Stimulated activated CD4-positive, alpha-beta T cell treated with anti-CD3 and anti-CD28 coated beads, Interleukin-12 subunit alpha, Interleukin-12 subunit beta, amount 100 ng/mL, for 24 hours (primary cell): ENCODE measurements at regions not wholly inside any gene's neighbourhood (a gene's known extent, or its start where the extent isn't known, plus 50 kb on each side); places are given as distances from the start of the nearest gene placed in this dataset.
"Not testable (repeated sequence)": the region's sequence is repeated elsewhere in the genome, so short reads cannot be mapped to it uniquely, and the experiment has no call there.

ENCODE experiments used
- DNase-seq, 2 experiments: peaks; one replicate each; pipeline ENCODE4 v3.0.0-alpha.2; 2020; ENCODE audit warnings: low read depth in 2 of 2

DNA sequence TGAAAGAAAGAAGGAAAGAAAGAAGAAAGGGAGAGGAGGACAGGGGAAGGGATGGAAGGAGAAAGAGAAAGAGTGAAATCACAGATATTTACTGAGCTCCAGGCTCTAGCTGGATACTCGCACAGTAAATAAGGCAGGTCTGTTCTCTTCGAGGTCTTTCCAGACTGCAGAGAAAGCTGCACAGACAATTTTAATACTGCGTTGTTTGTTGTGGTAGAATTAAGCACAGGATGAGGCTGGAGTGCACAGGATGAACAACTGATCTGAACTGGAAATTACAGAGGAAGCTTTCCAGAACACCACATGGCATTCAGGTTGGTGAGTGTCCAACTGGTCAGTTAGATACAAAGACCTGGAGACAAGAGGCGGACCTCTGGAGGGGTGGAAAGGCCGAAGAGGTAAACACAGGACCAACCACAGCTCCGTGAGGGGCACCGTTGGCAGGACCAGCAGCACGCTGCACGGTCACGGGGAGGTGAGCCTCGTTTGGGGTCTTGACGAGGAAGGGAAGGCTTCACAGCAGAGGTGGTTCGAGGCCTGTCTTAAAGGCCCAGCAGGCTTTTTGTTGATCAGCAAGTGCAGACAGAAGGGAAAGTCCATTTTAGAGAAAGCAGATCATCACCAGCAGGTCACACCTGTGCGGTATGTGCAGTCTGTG is 121.7 kb downstream of the ATP6V0E2 start:
- DNase-seq, result not testable (repeated sequence)

DNA sequence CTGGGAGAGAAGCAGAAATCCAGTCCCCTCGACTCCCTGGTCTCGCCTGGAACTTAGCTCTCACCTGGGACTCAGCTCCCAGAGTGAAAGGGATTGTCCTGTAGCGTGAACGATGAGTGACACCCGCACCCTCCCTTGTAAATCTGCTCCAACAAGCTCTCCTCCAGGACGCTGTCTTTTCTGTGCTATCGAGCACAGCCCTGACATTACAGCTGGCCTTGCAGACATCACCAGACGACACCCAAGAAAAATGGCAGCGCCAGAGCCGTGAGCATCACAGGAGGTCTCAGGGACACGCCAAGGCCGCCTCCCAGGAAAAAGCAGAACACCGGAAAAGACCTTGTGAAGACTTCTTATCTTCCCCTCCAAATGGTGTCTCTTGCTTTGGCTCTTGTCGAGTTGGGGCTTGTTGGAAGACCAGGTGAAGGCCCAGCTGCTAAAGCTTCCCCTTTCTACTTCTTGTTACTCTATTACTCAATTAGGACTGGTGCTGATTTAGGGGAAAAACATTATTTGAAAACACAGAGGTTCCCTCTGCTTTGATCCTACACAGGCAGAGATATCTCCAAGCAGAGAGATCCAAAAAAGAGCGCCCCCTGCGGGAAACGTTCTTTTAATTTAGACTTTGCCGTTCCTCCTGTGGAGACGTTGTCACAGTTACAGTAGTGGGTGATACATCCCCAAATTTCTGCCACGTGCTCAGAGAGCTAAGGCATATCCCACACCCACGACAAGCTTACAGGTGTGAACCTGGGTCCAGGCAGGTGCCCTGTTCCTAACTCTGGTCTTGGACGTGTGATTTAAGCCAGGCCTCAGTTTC is 127.2 kb downstream of the ATP6V0E2 start:
- peak in 1 of 2 experiments; percentile 10 for DNase-seq

DNA sequence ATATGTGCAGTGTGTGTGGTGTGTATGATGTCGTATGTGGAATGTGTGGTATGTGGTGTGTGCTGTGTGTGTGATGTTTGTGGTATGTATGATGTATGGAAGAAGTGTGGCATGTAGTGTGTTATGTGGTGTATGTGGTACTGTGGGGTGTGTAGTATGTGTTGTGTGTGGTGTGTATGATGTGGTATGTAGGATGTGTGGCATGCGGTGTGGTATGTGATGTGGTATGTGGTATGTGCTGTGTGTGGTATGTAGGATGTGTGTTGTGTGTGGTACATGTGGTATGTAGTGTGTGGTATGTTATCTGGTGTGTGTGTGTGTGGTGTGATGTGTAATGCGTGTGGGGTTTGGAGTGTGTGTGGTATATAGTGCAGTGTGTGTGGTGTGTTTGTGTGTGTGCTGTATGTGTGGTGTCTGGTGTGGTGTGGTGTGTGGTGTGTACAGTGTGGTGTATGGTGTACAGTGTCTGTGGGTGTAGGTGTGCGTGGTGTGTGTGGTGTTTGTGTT is 129.6 kb downstream of the ATP6V0E2 start:
- no peak for DNase-seq

DNA sequence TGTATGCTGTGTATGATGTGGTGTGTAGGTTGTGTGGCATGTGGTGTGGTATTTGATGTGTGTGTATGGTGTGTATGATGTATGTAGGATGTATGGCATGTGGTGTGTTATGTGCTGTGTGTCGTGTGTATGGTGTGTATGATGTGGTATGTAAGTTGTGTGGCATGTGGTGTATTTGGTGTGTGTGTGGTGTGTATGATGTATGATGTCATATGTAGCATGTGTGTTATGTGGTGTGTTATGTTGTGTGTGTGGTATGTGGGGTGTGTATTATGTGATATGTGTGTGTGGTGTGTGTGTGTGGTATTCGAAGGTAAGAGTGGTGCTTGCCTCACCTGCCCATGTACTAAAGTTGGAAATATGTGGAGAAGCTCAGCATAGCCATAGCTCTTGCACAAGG is 130.2 kb downstream of the ATP6V0E2 start:
- DNase-seq, result not testable (repeated sequence)

DNA sequence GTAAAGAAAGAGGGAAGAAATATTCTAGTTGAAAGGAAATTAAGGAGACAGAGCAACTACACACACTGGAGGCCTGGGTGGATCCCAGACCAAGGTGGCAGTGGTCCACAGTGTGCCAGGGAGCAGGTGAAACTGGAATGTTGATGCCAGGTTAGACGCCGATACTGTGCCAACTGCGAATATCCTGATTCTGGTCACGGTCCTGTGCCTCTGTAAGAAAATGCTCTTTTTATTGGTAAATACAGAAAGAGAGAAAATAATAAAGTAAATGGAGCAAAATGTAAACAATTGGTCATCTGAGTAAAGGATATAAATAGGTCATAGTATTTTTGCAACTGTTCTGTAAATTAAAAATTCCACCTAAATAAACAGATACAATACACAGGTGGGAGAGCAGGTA is 131.1 kb downstream of the ATP6V0E2 start:
- DNase-seq, result not testable (repeated sequence)

DNA sequence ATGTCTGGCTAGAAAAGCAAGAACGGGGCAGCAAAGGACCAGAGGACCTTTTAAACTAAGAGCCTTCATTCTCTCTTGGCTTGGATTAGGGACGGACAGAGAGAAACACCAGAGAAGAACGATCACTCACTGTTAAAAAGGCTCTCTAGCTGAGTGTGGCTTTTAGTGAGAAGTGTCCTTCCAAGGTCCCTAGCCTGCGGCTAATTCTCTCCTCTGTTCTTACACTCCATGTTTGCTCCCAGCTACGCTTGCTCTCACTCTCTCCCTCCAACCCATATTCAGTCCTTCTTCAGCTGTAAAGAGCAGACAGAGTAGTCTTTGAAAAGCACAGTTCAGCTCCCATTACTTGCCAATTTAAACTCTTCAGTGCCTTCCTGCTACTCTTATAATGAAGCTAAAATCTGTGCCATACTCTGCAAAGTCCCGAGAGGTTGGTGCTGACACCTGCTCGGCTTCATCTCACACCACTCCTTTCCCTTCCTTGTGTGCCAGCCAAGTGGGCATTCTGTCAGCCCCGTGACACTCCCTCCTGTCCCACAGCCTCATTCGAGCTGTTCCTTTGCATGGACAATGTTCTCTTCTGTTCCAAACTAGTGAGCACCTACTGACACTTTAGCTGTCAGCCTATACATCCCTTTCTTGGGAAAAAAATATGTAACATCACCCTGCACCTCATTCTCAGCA is 136.0 kb downstream of the ATP6V0E2 start:
- not testable (repeated sequence) for DNase-seq

DNA sequence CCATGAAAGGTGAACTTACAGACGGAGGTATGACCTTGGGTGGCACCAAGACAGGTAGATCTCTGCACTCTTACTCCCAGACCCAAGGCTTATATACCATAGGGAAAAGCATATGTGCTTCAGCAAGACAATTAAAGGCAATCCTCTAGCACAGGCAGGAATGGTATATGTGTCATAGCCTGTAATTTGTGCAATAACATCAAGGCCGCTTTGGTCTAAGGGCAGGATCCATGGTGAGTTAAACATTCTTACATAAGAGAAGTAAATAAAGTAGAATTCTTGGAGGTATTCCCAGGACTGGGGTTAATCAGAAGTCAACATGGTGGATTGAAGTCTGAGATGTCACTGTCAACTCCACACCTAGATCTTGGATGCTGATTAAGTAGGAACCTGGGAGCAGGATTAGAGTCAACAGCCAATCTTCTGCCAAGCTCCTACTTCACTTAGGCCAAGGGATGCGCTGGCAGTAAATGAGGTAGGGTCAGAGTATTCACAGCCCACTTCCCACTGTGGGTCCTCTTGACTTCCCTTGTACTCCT is 143.0 kb downstream of the ATP6V0E2 start:
- DNase-seq, result not testable (repeated sequence)

DNA sequence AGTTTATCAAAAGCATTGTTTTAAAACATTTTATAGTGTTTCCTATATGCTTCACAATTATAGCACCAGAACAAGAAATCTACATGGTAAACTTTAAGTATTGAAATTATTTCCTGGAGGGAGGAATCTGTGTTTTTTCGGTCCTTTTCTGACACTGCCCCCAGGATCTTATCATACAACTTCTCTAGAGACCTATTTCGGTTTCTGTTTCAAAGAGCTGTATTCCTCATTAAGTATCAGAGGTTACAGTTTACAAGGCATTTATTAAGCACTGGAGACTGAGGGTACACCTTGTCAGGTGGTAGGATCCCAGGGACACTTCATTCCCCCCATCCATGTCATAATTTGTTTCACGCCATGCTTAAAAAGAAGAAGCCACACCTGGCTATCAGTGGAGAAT is 146.4 kb downstream of the ATP6V0E2 start:
- DNase-seq, result not testable (repeated sequence)

DNA sequence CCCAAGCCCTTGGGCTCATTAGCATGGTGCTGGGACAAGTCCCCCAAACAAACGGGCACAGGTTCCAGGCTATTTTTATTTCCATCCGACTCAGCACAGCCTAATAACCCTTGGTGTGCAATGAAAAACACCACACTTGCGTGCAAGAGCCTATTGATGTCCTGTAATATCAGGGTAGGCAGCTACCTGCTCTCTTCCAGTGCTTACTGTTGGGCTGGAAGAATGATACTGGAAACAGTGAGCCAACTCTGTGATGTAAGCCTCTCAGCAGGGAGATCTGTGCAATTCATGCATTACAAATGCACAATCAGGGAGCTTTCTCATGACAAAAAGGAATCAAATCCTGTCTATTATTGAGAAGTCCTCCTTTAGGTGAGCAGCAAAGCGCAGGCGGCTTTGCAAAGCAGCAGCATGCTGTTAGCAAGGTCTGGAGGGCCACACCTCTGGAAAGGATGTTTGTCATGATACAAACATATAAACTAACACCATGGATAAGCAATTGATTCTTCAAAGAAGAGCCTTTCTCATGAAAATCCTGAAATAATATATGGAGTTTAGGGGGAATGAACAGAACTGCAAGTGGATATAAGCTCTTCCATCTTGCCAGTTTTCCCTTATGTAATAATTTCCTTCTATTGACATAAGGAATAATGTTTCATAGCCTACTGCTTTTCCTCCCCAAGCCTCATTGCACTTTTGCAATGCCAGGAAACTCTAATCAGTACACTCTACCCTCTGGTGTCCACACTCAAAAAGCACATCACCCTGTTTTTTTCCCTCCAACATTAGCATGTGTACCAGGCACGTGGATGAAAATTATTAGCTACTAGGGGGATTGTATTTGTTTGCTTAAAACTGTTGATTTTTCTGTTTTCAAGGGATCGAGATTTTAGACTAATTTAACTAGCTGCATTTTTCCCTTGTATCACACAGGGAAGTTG is 151.1 kb downstream of the ATP6V0E2 start:
- not testable (repeated sequence) for DNase-seq

DNA sequence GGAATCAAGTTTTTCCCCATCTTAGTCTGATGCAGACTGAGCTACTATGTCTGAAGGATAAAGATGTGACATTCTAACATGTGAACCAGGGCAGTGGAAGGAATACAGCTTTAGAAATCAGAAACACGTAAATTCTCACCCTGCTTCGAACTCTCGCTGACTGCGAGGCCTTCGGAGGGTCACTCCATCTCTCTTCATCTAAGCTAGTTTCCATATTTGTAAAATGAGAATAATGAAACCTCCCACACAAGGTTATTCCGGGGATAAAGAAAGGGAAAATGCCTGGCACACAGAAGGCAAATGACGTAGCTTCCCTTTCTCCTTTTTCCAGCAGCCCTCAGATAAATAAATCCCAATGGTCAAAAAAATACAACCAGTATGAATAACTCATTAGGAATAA is 152.0 kb downstream of the ATP6V0E2 start:
- not testable (repeated sequence) for DNase-seq

DNA sequence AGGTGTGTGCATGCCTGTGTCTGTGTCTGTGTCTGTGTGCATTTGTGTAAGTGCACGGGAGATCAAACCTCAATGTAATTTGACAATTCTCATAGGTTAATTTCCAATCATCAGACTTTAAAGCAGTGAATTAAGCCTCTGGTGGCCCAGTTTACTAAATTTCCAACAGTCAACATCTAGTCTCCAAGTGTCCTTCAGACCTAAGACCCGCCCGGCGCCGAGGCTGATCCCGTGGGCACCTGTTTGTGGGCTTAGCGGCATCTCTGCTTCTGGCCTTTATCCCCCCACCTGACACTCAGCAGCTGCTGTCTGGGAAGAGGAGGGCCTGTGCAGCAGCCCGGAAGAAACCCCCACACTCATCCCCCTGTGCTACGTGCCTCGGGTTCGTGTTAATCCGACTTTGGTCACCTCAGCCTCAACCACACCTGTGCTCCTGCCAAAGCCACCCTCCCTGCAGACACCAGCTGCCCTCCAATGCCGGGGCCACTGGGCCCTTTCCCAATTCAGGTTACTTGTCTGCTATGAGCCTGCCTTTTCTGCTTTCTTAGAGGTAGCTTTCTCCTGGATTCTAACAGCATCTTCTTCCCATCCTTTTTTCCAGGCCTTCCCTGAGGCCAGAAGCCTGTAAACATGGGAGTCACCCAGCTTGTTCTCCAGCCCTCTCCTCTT is 154.7 kb downstream of the ATP6V0E2 start:
- not testable (repeated sequence) for DNase-seq

DNA sequence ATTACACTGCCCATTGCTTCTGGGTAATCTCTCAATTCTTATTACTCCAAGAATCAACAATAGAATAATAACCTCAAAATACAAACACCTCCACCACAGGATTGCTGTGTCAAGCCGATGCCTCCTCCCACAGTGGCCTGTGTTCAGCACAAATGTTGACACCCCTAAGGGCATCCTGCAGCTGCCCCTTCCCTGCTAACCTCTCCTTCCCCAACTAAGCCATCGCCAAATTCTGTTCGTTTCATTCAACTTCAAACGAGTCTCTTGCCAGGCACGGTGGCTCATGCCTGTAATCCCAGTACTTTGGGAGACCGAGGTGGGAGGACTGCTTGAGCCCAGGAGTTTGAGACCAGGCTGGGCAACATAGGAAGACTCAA is 155.2 kb downstream of the ATP6V0E2 start:
- not testable (repeated sequence) for DNase-seq

DNA sequence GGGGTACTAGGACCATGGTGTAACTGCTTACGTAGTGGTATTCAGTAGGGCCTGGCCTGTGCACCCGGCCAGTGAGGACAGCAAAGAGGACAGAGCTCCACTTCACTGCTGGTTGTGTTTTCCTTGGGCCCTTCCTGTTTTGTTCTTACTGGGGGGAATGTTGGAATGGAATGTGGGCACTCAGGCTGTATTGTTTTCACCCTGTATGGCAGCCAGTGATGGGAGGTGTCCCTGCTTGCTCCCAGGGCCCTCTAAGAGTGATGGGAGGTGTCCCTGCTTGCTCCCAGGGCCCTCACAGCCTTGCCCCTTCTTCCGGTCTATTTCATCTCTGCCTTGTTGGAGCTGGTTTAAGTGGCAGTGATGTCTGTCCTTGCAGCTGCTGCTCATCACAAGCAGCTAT is 158.0 kb downstream of the ATP6V0E2 start:
- DNase-seq, result not testable (repeated sequence)

DNA sequence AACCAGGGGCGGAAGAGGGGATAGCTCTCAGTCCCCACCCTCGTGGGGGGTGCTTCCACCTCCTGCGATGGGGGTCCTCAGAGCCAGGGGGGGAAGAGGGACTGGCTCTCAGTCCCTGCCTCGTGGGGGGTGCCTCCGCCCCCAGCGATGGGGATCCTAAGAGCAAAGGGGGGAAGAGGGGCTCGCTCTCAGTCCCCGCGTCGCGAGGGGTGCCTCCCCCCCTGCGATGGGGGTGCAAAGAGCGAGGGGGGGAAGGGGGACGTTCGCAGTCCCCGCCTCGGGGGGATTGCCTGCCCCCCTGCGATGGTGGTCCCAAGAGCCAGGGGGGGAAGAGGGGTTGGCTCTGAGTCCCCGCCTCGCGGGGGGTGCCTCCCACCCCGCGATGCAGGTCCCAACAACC is 159.9 kb downstream of the ATP6V0E2 start:
- DNase-seq, result not testable (repeated sequence)

DNA sequence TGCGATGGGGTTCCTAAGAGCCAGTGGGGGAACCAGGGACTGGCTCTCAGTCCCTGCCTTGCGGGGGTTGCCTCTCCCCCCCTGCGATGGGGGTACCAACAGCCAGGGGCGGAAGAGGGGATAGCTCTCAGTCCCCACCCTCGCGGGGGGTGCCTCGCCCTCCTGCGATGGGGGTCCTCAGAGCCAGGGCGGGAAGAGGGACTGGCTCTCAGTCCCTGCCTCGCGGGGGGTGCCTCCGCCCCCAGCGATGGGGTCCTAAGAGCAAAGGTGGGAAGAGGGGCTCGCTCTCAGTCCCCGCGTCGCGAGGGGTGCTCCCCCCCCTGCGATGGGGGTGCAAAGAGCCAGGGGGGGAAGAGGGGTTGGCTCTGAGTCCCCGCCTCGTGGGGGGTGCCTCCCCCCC is 162.0 kb downstream of the ATP6V0E2 start:
- DNase-seq, result not testable (repeated sequence)

DNA sequence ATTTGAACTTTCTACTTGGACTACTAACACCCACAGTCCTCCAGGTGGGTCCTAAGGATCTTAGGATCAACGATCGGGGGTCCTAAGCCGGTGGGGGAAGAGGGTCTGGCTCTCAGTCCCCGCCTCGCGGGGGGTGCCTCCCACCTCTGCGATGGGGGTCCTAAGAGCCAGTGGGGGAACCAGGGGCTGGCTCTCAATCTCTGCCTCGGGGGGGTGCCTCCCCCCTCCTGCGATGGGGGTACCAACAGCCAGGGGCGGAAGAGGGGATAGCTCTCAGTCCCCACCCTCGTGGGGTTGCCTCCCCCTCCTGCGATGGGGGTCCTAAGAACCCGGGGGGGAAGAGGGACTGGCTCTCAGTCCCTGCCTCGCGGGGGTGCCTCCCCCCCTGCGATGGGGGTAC is 165.3 kb downstream of the ATP6V0E2 start:
- not testable (repeated sequence) for DNase-seq

DNA sequence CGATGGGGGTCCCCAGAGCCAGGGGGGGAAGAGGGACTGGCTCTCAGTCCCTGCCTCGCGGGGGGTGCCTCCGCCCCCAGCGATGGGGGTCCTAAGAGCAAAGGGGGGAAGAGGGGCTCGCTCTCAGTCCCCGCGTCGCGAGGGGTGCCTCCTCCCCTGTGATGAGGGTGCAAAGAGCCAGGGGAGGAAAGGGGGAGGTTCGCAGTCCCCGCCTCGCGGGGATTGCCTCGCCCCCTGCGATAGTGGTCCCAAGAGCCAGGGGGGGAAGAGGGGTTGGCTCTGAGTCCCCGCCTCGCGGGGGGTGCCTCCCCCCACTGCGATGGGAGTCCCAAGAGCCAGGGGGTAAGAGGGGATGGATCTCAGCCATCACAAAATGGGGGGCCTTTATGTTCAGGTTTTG is 168.5 kb downstream of the ATP6V0E2 start:
- DNase-seq, result not testable (repeated sequence)

DNA sequence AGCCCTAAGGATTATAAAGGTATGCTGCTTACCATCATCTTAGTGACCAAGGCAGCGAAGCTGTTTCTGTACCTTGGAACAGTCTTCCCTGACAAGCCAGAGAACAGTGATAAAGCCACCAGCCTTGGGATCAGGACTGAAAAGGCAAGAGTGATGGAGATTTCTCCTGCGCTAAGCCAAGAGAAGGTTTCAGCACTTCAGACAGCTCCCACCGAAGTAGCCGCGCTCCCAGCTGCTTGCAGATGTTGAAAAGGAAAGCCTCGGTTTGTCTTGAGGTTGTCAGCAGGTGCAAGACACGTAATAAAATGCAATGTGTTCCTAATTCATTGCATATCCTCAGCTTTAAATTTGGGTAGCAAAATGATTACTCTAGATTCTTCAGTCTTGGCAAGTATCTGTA is 171.0 kb downstream of the ATP6V0E2 start:
- not testable (repeated sequence) for DNase-seq

DNA sequence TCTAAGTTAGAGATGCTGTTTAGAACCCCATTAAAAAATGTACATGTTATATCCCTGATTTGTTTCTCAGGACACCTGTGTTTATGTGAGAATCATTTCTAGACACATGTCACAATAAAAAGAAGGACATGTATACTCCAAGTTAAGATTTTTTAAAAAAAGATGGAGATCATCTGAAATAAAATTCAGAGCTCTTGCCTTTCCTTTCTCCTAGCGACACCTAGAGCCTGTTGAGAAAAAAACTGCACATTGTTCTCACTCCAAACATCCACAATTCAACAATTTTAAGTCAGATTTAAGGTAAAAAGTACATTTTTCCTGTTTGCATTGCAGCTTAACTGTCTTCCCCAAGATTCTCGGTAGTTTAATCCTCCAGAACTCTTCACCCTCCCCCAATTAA is 171.8 kb downstream of the ATP6V0E2 start:
- DNase-seq, result not testable (repeated sequence)
